ENCODE measurements at regions not wholly inside any gene's neighbourhood (a gene's known extent, or its start where the extent isn't known, plus 50 kb on each side); places are given as distances from the start of the nearest gene placed in this dataset.

- TF ChIP-seq ZFP3 (CRISPR knock-in tag; IDR thresholded peaks at IDR 0.05), result no peak
- TF ChIP-seq TCF4 (CRISPR knock-in tag; IDR thresholded peaks at IDR 0.05; ENCODE audit: borderline replicate concordance), result no peak
- no peak for TF ChIP-seq ZNF565 (CRISPR knock-in tag; conservative IDR thresholded peaks at IDR 0.05; ENCODE audit: low read depth)
- TF ChIP-seq ARNTL (CRISPR knock-in tag; IDR thresholded peaks at IDR 0.05; ENCODE audit: borderline replicate concordance, low read depth), result no peak
- no peak for TF ChIP-seq ZNF70 (CRISPR knock-in tag; IDR thresholded peaks at IDR 0.05)
- ATAC-seq, result no peak
Measured at GRCh38 chr7:125641884-125642283, 712.3 kb upstream of the POT1 start.

- TF ChIP-seq TCF4 (CRISPR knock-in tag; IDR thresholded peaks at IDR 0.05; ENCODE audit: borderline replicate concordance), result no peak
- no peak for TF ChIP-seq CSRNP3 (CRISPR knock-in tag; IDR thresholded peaks at IDR 0.05)
- TF ChIP-seq ESRRG (CRISPR knock-in tag; IDR thresholded peaks at IDR 0.05), result no peak
- TF ChIP-seq ARNTL (CRISPR knock-in tag; IDR thresholded peaks at IDR 0.05; ENCODE audit: borderline replicate concordance, low read depth), result no peak
- no peak for TF ChIP-seq CREB5 (CRISPR knock-in tag; IDR thresholded peaks at IDR 0.05; ENCODE audit: low read depth)
- no peak for TF ChIP-seq TSHZ2 (CRISPR knock-in tag; IDR thresholded peaks at IDR 0.05)
- no peak for TF ChIP-seq ZFP30 (CRISPR knock-in tag; IDR thresholded peaks at IDR 0.05)
- no peak for TF ChIP-seq ZC3H10 (CRISPR knock-in tag; IDR thresholded peaks at IDR 0.05)
- no peak for TF ChIP-seq PATZ1 (CRISPR knock-in tag; IDR thresholded peaks at IDR 0.05; ENCODE audit: borderline replicate concordance)
- TF ChIP-seq GLIS3 (CRISPR knock-in tag; IDR thresholded peaks at IDR 0.05), result no peak
- no peak for TF ChIP-seq ZNF8 (CRISPR knock-in tag; IDR thresholded peaks at IDR 0.05)
- TF ChIP-seq CSDC2 (CRISPR knock-in tag; IDR thresholded peaks at IDR 0.05), result no peak
- no peak for TF ChIP-seq RARB (CRISPR knock-in tag; IDR thresholded peaks at IDR 0.05)
- ATAC-seq, result no peak
Measured at GRCh38 chr7:125636320-125636962, 706.8 kb upstream of the POT1 start.

- TF ChIP-seq CREB5 (CRISPR knock-in tag; IDR thresholded peaks at IDR 0.05; ENCODE audit: low read depth) (no peak), PATZ1 (CRISPR knock-in tag; IDR thresholded peaks at IDR 0.05; ENCODE audit: borderline replicate concordance) (no peak), BACH2 (CRISPR knock-in tag; IDR thresholded peaks at IDR 0.05; ENCODE audit: borderline replicate concordance) (no peak), ARNTL (CRISPR knock-in tag; IDR thresholded peaks at IDR 0.05; ENCODE audit: borderline replicate concordance, low read depth) (no peak), TSHZ2 (CRISPR knock-in tag; IDR thresholded peaks at IDR 0.05) (no peak)
- no peak for ATAC-seq
Measured at GRCh38 chr7:125618516-125618915, 688.9 kb upstream of the POT1 start.
